Osteocyte (in vitro differentiated cells): ENCODE measurements at regions not wholly inside any gene's neighbourhood (a gene's known extent, or its start where the extent isn't known, plus 50 kb on each side); places are given as distances from the start of the nearest gene placed in this dataset.

ENCODE experiments used
- DNase-seq: peaks from one replicate; pipeline ENCODE4 v3.0.0; 2021; ENCODE audit warnings: mixed read lengths; ENCODE audit not compliant: unreplicated experiment; ENCODE audit errors: extremely low spot score
- H3K27ac Mint-ChIP-seq: one replicate; pipeline ENCODE4 v1.8.0; 2021; ENCODE audit warnings: mild to moderate bottlenecking, mixed read lengths; ENCODE audit not compliant: unreplicated experiment
- H3K27me3 Mint-ChIP-seq: one replicate; pipeline ENCODE4 v1.8.0; 2021; ENCODE audit warnings: mixed read lengths; ENCODE audit not compliant: unreplicated experiment
- H3K36me3 Mint-ChIP-seq: one replicate; pipeline ENCODE4 v1.8.0; 2021; ENCODE audit warnings: mixed read lengths; ENCODE audit not compliant: unreplicated experiment
- H3K4me1 Mint-ChIP-seq: one replicate; pipeline ENCODE4 v1.8.0; 2021; ENCODE audit warnings: mixed read lengths; ENCODE audit not compliant: unreplicated experiment
- H3K4me3 Mint-ChIP-seq: one replicate; pipeline ENCODE4 v1.8.0; 2021; ENCODE audit warnings: mild to moderate bottlenecking, moderate library complexity, mixed read lengths; ENCODE audit not compliant: unreplicated experiment
- H3K9me3 Mint-ChIP-seq: one replicate; pipeline ENCODE4 v1.8.0; 2021; ENCODE audit warnings: mixed read lengths; ENCODE audit not compliant: unreplicated experiment
- TF ChIP-seq, protein P1 (sequence below): fragments of 200-600 bp; sonication (generic); IDR thresholded peaks from 2 replicates; pipeline ENCODE4 v1.5.0; 2021; ENCODE audit warnings: antibody characterized with exemption, mild to moderate bottlenecking, moderate library complexity

DNA sequence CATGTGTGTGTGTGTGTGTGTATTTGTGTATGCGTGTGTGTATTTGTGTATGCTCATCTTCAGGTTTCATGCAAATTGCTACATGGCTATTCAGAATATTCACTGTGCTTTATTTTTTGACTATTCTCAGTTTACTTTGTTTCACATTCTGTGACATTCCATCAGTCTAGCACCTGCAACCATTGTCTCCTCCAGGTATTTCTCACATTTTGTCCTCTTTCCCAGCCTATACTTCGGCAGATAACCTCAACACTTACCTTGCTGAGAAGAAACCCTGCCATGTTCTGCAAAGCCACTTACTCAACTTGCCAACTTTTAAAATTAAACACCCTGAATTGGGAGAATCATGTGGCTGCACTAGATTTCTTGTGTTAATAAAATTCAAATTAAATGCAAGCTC lies 135.4 kb upstream of the REG3A start:
- TF ChIP-seq, protein P1, sequence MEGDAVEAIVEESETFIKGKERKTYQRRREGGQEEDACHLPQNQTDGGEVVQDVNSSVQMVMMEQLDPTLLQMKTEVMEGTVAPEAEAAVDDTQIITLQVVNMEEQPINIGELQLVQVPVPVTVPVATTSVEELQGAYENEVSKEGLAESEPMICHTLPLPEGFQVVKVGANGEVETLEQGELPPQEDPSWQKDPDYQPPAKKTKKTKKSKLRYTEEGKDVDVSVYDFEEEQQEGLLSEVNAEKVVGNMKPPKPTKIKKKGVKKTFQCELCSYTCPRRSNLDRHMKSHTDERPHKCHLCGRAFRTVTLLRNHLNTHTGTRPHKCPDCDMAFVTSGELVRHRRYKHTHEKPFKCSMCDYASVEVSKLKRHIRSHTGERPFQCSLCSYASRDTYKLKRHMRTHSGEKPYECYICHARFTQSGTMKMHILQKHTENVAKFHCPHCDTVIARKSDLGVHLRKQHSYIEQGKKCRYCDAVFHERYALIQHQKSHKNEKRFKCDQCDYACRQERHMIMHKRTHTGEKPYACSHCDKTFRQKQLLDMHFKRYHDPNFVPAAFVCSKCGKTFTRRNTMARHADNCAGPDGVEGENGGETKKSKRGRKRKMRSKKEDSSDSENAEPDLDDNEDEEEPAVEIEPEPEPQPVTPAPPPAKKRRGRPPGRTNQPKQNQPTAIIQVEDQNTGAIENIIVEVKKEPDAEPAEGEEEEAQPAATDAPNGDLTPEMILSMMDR: no peak
- H3K27ac Mint-ChIP-seq: no peak overlapping the region
- DNase-seq: no peak
- H3K27me3 Mint-ChIP-seq: no peaks in the 10 kb centered on the region
- H3K4me1 Mint-ChIP-seq: no peaks in the 10 kb centered on the region
- H3K4me3 Mint-ChIP-seq: no peak overlapping the region
- H3K9me3 Mint-ChIP-seq: peaks cover 20% of the 10 kb centered on the region
- no peaks in the 10 kb centered on the region for H3K36me3 Mint-ChIP-seq

DNA sequence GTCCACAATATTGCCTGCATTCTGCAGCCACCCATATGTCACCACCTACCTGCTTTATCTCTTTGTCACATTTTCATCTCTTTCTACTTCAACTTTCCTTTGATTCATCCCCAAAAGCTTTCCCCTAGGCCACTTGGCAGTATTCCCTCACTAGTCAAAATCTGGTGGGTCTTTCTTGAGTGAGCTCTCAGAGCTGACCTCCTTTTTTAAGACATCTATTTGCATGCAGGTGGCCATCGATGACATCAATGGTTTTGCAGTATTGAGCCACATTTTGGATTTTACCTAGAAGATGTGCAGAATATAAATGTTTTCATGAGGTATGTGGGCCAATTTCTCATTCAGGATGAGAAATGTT lies 133.4 kb upstream of the REG3A start:
- H3K4me3 Mint-ChIP-seq: no peak overlapping the region
- no peak for DNase-seq
- H3K9me3 Mint-ChIP-seq: peaks cover 22% of the 10 kb centered on the region
- no peak overlapping the region for H3K27ac Mint-ChIP-seq
- TF ChIP-seq, protein P1: no peak
- no peaks in the 10 kb centered on the region for H3K27me3 Mint-ChIP-seq
- no peaks in the 10 kb centered on the region for H3K4me1 Mint-ChIP-seq
- H3K36me3 Mint-ChIP-seq: no peaks in the 10 kb centered on the region

DNA sequence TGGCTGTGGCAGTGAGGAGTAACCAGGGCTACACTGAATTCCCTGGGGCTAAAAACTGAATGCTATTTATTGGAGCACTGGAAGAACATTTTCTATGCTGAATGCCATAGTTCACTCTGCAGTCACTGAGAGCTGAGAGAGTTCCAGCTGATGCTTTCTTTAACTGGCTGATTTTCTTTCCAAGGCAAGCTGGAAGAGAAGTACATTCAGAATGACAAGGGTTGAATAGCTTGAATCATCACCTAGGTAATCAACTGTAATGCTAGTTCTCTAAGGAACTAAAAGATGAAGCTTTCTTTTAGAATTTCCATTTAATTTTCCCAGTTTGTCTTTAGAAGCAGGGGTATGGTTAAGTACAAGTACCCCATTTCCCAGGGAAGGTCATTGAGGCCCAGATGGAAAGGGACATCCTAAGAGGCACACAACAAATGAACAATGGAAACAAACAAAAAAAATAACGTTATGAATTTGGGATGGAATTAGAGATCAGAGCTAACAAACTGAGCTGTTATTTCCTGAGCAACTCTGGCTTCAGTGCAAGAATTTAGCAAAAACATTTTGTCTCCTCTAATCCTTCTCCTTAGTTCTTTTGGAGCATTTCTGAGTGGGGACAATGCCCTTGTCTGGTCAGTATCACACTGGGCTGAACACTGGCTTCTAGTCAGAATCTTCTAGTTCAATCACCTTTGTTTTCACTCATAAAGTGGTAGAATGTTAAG lies 132.8 kb upstream of the REG3A start:
- Mint-ChIP-seq H3K36me3 (no peaks in the 10 kb centered on the region), H3K9me3 (peaks cover 18% of the 10 kb centered on the region), H3K27me3 (no peaks in the 10 kb centered on the region), H3K27ac (no peak overlapping the region), H3K4me1 (no peaks in the 10 kb centered on the region), H3K4me3 (no peak overlapping the region)
- TF ChIP-seq, protein P1: no peak
- DNase-seq: no peak

DNA sequence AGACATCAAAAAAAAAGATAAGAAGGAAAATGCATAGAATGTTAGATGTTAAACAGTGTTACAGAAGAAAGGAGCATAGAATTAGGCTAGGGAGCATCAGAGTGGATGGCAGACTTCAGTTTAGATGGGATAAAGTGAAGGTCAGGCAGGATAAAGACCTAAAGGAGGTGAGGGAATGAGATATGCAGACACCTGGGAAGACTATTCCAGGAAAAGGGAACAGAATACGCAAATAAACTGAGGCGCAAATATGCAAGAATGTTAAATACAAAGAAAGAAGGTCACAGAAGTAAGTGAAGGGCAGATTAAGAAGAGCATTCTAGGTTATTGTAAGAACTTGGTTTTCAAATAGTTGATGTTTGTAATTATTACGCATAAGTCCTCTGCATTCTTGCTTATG lies 116.3 kb upstream of the REG3A start:
- Mint-ChIP-seq H3K4me3 (no peak overlapping the region), H3K36me3 (no peaks in the 10 kb centered on the region), H3K27me3 (no peaks in the 10 kb centered on the region), H3K27ac (no peak overlapping the region), H3K4me1 (no peaks in the 10 kb centered on the region), H3K9me3 (peaks cover 26% of the 10 kb centered on the region)
- DNase-seq: no peak
- TF ChIP-seq, protein P1: no peak

DNA sequence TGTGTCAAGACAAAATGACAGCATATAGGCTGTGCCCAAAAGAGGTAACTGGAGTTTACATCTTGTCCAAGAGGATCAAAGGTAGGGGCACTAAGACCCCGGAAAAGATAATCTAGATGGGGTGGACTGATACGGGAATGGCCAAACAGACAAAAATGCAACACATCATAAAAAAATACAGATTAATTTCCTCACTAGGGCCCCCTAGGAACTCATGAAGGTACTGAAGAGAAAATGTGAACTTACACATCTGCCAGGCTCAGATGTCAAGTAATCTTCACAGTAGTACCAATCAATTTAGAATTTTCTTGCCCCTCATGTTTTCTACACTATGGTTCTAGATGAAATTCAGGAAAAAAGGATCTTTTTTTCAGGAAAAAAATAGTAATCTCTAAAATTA lies 115.6 kb upstream of the REG3A start:
- DNase-seq: no peak
- Mint-ChIP-seq H3K27ac (no peak overlapping the region), H3K9me3 (peaks cover 33% of the 10 kb centered on the region), H3K36me3 (no peaks in the 10 kb centered on the region), H3K4me1 (no peaks in the 10 kb centered on the region), H3K27me3 (no peaks in the 10 kb centered on the region), H3K4me3 (no peak overlapping the region)
- TF ChIP-seq, protein P1: no peak
